Vagina (tissue), 2 donors: ENCODE measurements at regions not wholly inside any gene's neighbourhood (a gene's known extent, or its start where the extent isn't known, plus 50 kb on each side); places are given as distances from the start of the nearest gene placed in this dataset.

Experiments used
- POLR2A ChIP-seq, 2 donors: fragments of 450-650 bp; IDR thresholded peaks; one replicate each; pipeline ENCODE4 v1.6.1; 2017; ENCODE audit warnings: antibody characterized with exemption in 2 of 2, mild to moderate bottlenecking in 2 of 2, moderate library complexity in 2 of 2
- POLR2AphosphoS5 ChIP-seq, 2 donors: sonication (generic); formaldehyde crosslinking; IDR thresholded peaks; one replicate each; pipeline ENCODE4 v1.9.0; 2017; ENCODE audit warnings: antibody characterized with exemption in 2 of 2, mild to moderate bottlenecking in 2 of 2, low read depth in 1 of 2; ENCODE audit not compliant: insufficient read depth in 1 of 2
- TF ChIP-seq, protein P1 (sequence below), 3 experiments: fragments of 450-650 bp in 2 of 3; fragments of 200-600 bp in 1 of 3; sonication (generic) in 1 of 3; IDR thresholded peaks; one replicate each; pipeline ENCODE4 v1.5.1; 2017 to 2019; ENCODE audit warnings: antibody characterized with exemption in 3 of 3, mild to moderate bottlenecking in 2 of 3, moderate library complexity in 2 of 3

DNA sequence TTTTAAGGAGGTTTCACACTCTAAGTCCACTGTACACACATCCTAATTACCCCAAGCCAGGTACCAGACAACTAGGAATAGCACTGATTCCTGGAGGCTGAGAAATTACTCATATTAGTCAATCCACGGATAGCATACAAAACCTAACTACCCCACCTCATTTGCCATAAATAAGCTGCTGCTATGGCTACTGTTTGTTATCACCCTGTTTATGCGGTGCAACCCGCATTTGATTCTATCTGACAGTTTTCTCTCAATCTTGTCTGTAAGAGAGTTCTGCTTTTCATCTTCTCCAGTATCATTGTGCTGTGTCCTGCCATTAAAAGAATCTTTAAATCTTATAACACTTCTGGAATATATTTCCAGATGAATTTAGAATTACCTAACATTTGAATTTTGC, 1496.5 kb downstream of the PLA2G4A start:
- TF ChIP-seq, protein P1, sequence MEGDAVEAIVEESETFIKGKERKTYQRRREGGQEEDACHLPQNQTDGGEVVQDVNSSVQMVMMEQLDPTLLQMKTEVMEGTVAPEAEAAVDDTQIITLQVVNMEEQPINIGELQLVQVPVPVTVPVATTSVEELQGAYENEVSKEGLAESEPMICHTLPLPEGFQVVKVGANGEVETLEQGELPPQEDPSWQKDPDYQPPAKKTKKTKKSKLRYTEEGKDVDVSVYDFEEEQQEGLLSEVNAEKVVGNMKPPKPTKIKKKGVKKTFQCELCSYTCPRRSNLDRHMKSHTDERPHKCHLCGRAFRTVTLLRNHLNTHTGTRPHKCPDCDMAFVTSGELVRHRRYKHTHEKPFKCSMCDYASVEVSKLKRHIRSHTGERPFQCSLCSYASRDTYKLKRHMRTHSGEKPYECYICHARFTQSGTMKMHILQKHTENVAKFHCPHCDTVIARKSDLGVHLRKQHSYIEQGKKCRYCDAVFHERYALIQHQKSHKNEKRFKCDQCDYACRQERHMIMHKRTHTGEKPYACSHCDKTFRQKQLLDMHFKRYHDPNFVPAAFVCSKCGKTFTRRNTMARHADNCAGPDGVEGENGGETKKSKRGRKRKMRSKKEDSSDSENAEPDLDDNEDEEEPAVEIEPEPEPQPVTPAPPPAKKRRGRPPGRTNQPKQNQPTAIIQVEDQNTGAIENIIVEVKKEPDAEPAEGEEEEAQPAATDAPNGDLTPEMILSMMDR (IDR thresholded peaks at IDR 0.05) = no peak
- TF ChIP-seq POLR2A (IDR thresholded peaks at IDR 0.05) (no peak), POLR2AphosphoS5 (IDR thresholded peaks at IDR 0.05; ENCODE audit: insufficient read depth in 1 of 2, low read depth in 1 of 2) (no peak)
